GM12878 (cell line): ENCODE measurements at regions not wholly inside any gene's neighbourhood (a gene's known extent, or its start where the extent isn't known, plus 50 kb on each side); places are given as distances from the start of the nearest gene placed in this dataset.

ENCODE experiments used
- ATAC-seq: fragments of 200-7000 bp; cut with Tn5 transposase; 3 replicates; pipeline ENCODE4 v1.9.1; 2020; ENCODE audit warnings: mild to moderate bottlenecking, moderate library complexity
- BruUV-seq: library from RNA; stranded (reverse); fragments of 400-500 nt; replicated peaks from 2 replicates; lab custom pipeline; 2021; lab: Mats Ljungman, UMichigan
- CTCF ChIA-PET: fragments of 300-600 bp; sonication (Branson Sonifier 250); formaldehyde crosslinking; extraction: SDS; loops from one replicate; lab custom pipeline; 2021; ENCODE audit warnings: inconsistent platforms; lab: Yijun Ruan, JAX
- POLR2A ChIA-PET: fragments of 350-600 bp; formaldehyde crosslinking; extraction: SDS; loops from one replicate; lab custom pipeline; 2021; ENCODE audit warnings: inconsistent platforms; lab: Charles Lee
- RAD21 ChIA-PET: fragments of 300-600 bp; sonication (Branson Sonifier 250); formaldehyde crosslinking; loops from one replicate; lab custom pipeline; 2023; ENCODE audit warnings: antibody characterized with exemption; ENCODE audit not compliant: unreplicated experiment; lab: Charles Lee
- SMC1A ChIA-PET: fragments of 300-600 bp; sonication (Branson Sonifier 250); formaldehyde crosslinking; loops from one replicate; lab custom pipeline; 2023; ENCODE audit not compliant: unreplicated experiment, uncharacterized antibody; lab: Charles Lee
- DNase-seq: peaks from one replicate; pipeline ENCODE4 v3.0.0-alpha.2; 2011; ENCODE audit warnings: low read depth, low spot score
- FAIRE-seq: peaks from 3 replicates; lab custom pipeline; 2011; peaks lifted over from hg19 to GRCh38; lab: Jason Lieb, UNC
- H2AFZ ChIP-seq: 2 replicates; pipeline ENCODE4 v1.6.0; 2011; ENCODE audit warnings: low read depth, low read length, control low read depth; ENCODE audit not compliant: control insufficient read depth
- H3K27ac ChIP-seq: 2 replicates; pipeline ENCODE4 v1.5.1; 2011; ENCODE audit warnings: control low read depth; ENCODE audit not compliant: control insufficient read depth, insufficient read depth
- H3K27me3 ChIP-seq, 2 experiments: replicated peaks in 1 of 2; 2 replicates each; pipeline versions ENCODE4 v1.6.0 to v1.6.1; 2011; ENCODE audit warnings: low read length in 1 of 2; ENCODE audit not compliant: control insufficient read depth in 2 of 2, insufficient read depth in 2 of 2
- H3K36me3 ChIP-seq, 2 experiments: 2 replicates each; pipeline ENCODE4 v1.5.1; 2011; ENCODE audit warnings: low read length in 1 of 2; ENCODE audit not compliant: control insufficient read depth in 2 of 2, insufficient read depth in 2 of 2
- H3K4me1 ChIP-seq: 2 replicates; pipeline ENCODE4 v1.6.1; 2011; ENCODE audit warnings: mild to moderate bottlenecking, low read length, moderate library complexity, mixed read lengths; ENCODE audit not compliant: control insufficient read depth, insufficient read depth
- H3K4me2 ChIP-seq: 2 replicates; pipeline ENCODE4 v1.6.0; 2011; ENCODE audit warnings: control low read depth; ENCODE audit not compliant: control insufficient read depth, insufficient read depth
- H3K4me3 ChIP-seq: fragments of 200-600 bp; sonication (generic); 2 replicates; pipeline ENCODE4 v1.5.1; 2016
- H3K79me2 ChIP-seq: 2 replicates; pipeline ENCODE4 v1.6.0; 2011; ENCODE audit warnings: low read length; ENCODE audit not compliant: control insufficient read depth, insufficient read depth
- H3K9ac ChIP-seq: 2 replicates; pipeline ENCODE4 v1.8.0; 2011; ENCODE audit warnings: low read length, control low read depth, mixed read lengths; ENCODE audit not compliant: control insufficient read depth, insufficient read depth
- H3K9me3 ChIP-seq: replicated peaks from 3 replicates; pipeline ENCODE4 v1.5.1; 2011; ENCODE audit warnings: mild to moderate bottlenecking, low read length; ENCODE audit not compliant: control insufficient read depth, insufficient read depth
- H4K20me1 ChIP-seq: 2 replicates; pipeline ENCODE4 v1.6.0; 2011; ENCODE audit not compliant: control insufficient read depth, insufficient read depth
- ATF7 ChIP-seq: fragments of 450-650 bp; IDR thresholded peaks from 2 replicates; pipeline ENCODE4 v1.6.1; 2016; ENCODE audit warnings: low read depth, mild to moderate bottlenecking
- BCL11A ChIP-seq: IDR thresholded peaks from 2 replicates; pipeline ENCODE4 v1.6.1; 2011; ENCODE audit warnings: low read depth, low read length
- CBFB ChIP-seq: IDR thresholded peaks from 2 replicates; pipeline ENCODE4 v1.6.1; 2016; ENCODE audit warnings: antibody characterized with exemption, low read depth
- CHD2 ChIP-seq: IDR thresholded peaks from 2 replicates; pipeline ENCODE4 v1.6.1; 2011; ENCODE audit warnings: low read depth, low read length, improper control_type of control experiment, borderline replicate concordance
- ETV6 ChIP-seq, 2 experiments: fragments of 450-650 bp in 1 of 2; IDR thresholded peaks in 1 of 2; conservative IDR thresholded peaks in 1 of 2; 2 replicates each; pipeline ENCODE4 v1.6.1; 2014; ENCODE audit warnings: antibody characterized with exemption in 1 of 2, borderline replicate concordance in 1 of 2, low read depth in 1 of 2, mild to moderate bottlenecking in 1 of 2, moderate library complexity in 1 of 2
- GATAD2B ChIP-seq: fragments of 450-650 bp; conservative IDR thresholded peaks from 2 replicates; pipeline ENCODE4 v1.6.1; 2017; ENCODE audit warnings: low read depth, mild to moderate bottlenecking, moderate library complexity
- HDAC2 ChIP-seq: fragments of 200-600 bp; sonication (generic); IDR thresholded peaks from 2 replicates; pipeline ENCODE4 v1.6.1; 2017
- JUND ChIP-seq: IDR thresholded peaks from 2 replicates; pipeline ENCODE4 v1.6.1; 2012; ENCODE audit warnings: low read depth, mild to moderate bottlenecking, low read length, improper control_type of control experiment, moderate library complexity
- MYB ChIP-seq: fragments of 150-350 bp; IDR thresholded peaks from 2 replicates; pipeline ENCODE4 v1.6.1; 2014; ENCODE audit warnings: mild to moderate bottlenecking, low read depth, low read length, borderline replicate concordance
- PAX8 ChIP-seq: fragments of 450-650 bp; IDR thresholded peaks from 2 replicates; pipeline ENCODE4 v1.6.1; 2017; ENCODE audit warnings: mild to moderate bottlenecking, moderate library complexity
- RAD21 ChIP-seq: IDR thresholded peaks from 2 replicates; pipeline ENCODE4 v1.6.1; 2011; ENCODE audit warnings: mild to moderate bottlenecking, low read depth, low read length, moderate library complexity; ENCODE audit not compliant: insufficient read depth
- RCOR1 ChIP-seq: conservative IDR thresholded peaks from 2 replicates; pipeline ENCODE4 v1.6.1; 2012; ENCODE audit warnings: low read depth, low read length, improper control_type of control experiment
- SIN3A ChIP-seq: IDR thresholded peaks from 2 replicates; pipeline ENCODE4 v1.6.1; 2012; ENCODE audit warnings: low read depth, low read length, improper control_type of control experiment
- SMAD1 ChIP-seq: fragments of 450-650 bp; IDR thresholded peaks from 2 replicates; pipeline ENCODE4 v1.6.1; 2018; ENCODE audit warnings: mild to moderate bottlenecking, low read depth; ENCODE audit not compliant: partially characterized antibody
- SMC3 ChIP-seq: IDR thresholded peaks from 2 replicates; pipeline ENCODE4 v1.6.1; 2011; ENCODE audit warnings: low read length, improper control_type of control experiment, borderline replicate concordance
- SUZ12 ChIP-seq: fragments of 200-600 bp; sonication (generic); IDR thresholded peaks from one replicate; pipeline ENCODE4 v1.6.1; 2018; ENCODE audit warnings: antibody characterized with exemption, mild to moderate bottlenecking; ENCODE audit not compliant: unreplicated experiment
- TCF12 ChIP-seq: IDR thresholded peaks from 2 replicates; pipeline ENCODE4 v1.6.1; 2011; ENCODE audit warnings: low read depth, mild to moderate bottlenecking, low read length
- ZSCAN29 ChIP-seq: fragments of 450-650 bp; IDR thresholded peaks from 2 replicates; pipeline ENCODE4 v1.6.1; 2017; ENCODE audit warnings: mild to moderate bottlenecking, moderate library complexity
- WGBS: methylation state at CpG from one replicate; pipeline ENCODE4 v1.1.6; 2016; ENCODE audit warnings: low lambda C conversion rate; ENCODE audit not compliant: insufficient replicate concordance, insufficient coverage; ENCODE audit errors: missing lambda C conversion rate; 5-methylcytosine and 5-hydroxymethylcytosine counted together
- in situ Hi-C: fragments of 300-500 bp; cut with MboI; formaldehyde crosslinking; loops from 9 replicates; pipeline ENCODE4 v1.14.3; 2018; ENCODE audit warnings: mixed read lengths
- intact Hi-C: fragments of 100-400 bp; cut with micrococcal nuclease; formaldehyde crosslinking; loops from one replicate; pipeline ENCODE4 v1.14.2; 2022; ENCODE audit not compliant: unreplicated experiment
- TF ChIP-seq, protein P1 (sequence below), 3 experiments: IDR thresholded peaks in 2 of 3; conservative IDR thresholded peaks in 1 of 3; 2 replicates each; pipeline ENCODE4 v1.5.1; 2011; ENCODE audit warnings: low read depth in 3 of 3, low read length in 3 of 3, mild to moderate bottlenecking in 3 of 3, control low read depth in 2 of 3, moderate library complexity in 2 of 3, inconsistent platforms in 1 of 3, mixed read lengths in 1 of 3; ENCODE audit not compliant: control insufficient read depth in 2 of 3, insufficient read depth in 1 of 3; ENCODE audit errors: extremely low read depth in 1 of 3
- TF ChIP-seq, protein P2 (sequence below): fragments of 450-650 bp; IDR thresholded peaks from 2 replicates; pipeline ENCODE4 v1.6.1; 2018; ENCODE audit warnings: mild to moderate bottlenecking, low read depth, moderate library complexity; ENCODE audit not compliant: partially characterized antibody

DNA sequence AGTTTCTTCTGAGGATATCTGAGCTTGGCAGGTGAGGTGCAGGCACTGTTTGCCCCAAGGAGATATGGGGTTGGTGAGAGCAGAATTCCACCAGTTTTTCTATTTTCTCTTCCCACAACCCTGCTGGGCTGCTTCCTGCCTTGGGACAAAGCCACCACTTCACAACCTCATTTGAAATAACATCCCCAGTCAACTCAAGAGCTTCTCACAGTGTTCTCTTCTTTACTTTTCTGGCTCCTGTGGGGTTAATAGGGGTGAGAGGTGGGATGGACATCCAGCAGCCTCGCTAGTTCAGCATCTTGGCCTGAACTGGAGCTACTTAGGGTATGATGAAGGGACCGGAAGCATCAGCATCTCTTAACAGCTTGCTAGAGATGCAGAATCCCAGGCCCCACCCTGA lies 106.3 kb downstream of the SLC4A3 start (continued):
- TF ChIP-seq HDAC2 (no peak), ETV6 (conservative IDR thresholded peaks at IDR 0.05 in 1 of 2, IDR thresholded peaks at IDR 0.05 in 1 of 2; ENCODE audit: borderline replicate concordance in 1 of 2, low read depth in 1 of 2) (no peak), ATF7 (no peak), BCL11A (no peak)
- TF ChIP-seq, all 136 proteins: peak for 0

DNA sequence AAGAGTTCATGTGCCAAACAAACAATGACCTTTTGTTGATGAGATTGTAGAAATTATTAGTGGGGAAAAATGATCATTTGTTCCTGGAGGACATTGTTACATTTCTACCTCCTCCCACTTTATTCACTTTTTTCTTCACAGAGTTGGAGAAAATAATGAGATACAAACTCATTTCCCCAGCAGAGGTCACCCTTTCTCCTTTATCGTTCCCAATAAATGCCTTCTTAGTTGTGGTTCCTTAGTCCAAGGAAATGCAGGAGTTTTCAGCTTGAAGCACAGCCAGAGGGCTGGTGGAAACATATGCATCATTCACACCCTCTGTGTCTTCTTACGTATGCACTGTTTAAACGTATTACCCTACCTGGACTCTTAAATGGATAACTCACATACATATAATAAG lies 108.8 kb downstream of the SLC4A3 start:
- H3K4me3 ChIP-seq = no peak overlapping the region
- DNase-seq (no peak), ATAC-seq (peak; percentile 40; the same call in 2 of the 3 replicates), FAIRE-seq (peak; percentile 61)
- no peaks in the 10 kb centered on the region for H4K20me1 ChIP-seq
- no peak overlapping the region for H3K27ac ChIP-seq
- no peaks in the 10 kb centered on the region for H3K36me3 ChIP-seq
- no peaks in the 10 kb centered on the region for H3K4me1 ChIP-seq
- no TSS peak for BruUV-seq
- ChIA-PET SMC1A (interaction anchor here (0.9 kb wide), 1 partner anchor 42 kb away, joined by 3 read pairs; no protein-coding TSS in a partner anchor), CTCF (interaction anchor here (0.7 to 1.8 kb wide), 3 partner anchors 9 to 1838 kb away, joined by 3 to 5 read pairs (median 3); no protein-coding TSS in a partner anchor), RAD21 (no interaction called here), POLR2A (no interaction called here)
- H3K9ac ChIP-seq = no peak overlapping the region
- H3K79me2 ChIP-seq = no peaks in the 10 kb centered on the region
- in situ Hi-C loops (no loop called here), intact Hi-C loops (loop anchor here (2.0 kb wide), 2 partner anchors 263 to 1837 kb away; partner anchors contain the start of gene EPHA4)
- H2AFZ ChIP-seq = no peak overlapping the region
- H3K27me3 ChIP-seq = no peaks in the 10 kb centered on the region; a peak in 1 of 4 replicates
- no peaks in the 10 kb centered on the region for H3K9me3 ChIP-seq
- WGBS = 47% methylated on average over 3 of the region's 3 CpGs
- no peak overlapping the region for H3K4me2 ChIP-seq
- no peak for TF ChIP-seq SUZ12
- no peak for TF ChIP-seq HDAC2
- TF ChIP-seq RAD21 = peak; percentile 66
- no peak for TF ChIP-seq PAX8
- TF ChIP-seq, protein P1, sequence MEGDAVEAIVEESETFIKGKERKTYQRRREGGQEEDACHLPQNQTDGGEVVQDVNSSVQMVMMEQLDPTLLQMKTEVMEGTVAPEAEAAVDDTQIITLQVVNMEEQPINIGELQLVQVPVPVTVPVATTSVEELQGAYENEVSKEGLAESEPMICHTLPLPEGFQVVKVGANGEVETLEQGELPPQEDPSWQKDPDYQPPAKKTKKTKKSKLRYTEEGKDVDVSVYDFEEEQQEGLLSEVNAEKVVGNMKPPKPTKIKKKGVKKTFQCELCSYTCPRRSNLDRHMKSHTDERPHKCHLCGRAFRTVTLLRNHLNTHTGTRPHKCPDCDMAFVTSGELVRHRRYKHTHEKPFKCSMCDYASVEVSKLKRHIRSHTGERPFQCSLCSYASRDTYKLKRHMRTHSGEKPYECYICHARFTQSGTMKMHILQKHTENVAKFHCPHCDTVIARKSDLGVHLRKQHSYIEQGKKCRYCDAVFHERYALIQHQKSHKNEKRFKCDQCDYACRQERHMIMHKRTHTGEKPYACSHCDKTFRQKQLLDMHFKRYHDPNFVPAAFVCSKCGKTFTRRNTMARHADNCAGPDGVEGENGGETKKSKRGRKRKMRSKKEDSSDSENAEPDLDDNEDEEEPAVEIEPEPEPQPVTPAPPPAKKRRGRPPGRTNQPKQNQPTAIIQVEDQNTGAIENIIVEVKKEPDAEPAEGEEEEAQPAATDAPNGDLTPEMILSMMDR (IDR thresholded peaks at IDR 0.05 in 2 of 3, conservative IDR thresholded peaks at IDR 0.05 in 1 of 3; ENCODE audit: control insufficient read depth in 2 of 3, extremely low read depth in 1 of 3, insufficient read depth in 1 of 3, low read depth in 3 of 3, low read length in 3 of 3) = peak; percentile 20 to 52 (median 41); a peak in 3 of 6 replicates
- TF ChIP-seq, protein P2, sequence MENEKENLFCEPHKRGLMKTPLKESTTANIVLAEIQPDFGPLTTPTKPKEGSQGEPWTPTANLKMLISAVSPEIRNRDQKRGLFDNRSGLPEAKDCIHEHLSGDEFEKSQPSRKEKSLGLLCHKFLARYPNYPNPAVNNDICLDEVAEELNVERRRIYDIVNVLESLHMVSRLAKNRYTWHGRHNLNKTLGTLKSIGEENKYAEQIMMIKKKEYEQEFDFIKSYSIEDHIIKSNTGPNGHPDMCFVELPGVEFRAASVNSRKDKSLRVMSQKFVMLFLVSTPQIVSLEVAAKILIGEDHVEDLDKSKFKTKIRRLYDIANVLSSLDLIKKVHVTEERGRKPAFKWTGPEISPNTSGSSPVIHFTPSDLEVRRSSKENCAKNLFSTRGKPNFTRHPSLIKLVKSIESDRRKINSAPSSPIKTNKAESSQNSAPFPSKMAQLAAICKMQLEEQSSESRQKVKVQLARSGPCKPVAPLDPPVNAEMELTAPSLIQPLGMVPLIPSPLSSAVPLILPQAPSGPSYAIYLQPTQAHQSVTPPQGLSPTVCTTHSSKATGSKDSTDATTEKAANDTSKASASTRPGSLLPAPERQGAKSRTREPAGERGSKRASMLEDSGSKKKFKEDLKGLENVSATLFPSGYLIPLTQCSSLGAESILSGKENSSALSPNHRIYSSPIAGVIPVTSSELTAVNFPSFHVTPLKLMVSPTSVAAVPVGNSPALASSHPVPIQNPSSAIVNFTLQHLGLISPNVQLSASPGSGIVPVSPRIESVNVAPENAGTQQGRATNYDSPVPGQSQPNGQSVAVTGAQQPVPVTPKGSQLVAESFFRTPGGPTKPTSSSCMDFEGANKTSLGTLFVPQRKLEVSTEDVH = no peak
- TF ChIP-seq TCF12 = no peak
- no peak for TF ChIP-seq SIN3A
- TF ChIP-seq ZSCAN29 = no peak
- TF ChIP-seq CBFB = no peak
- no peak for TF ChIP-seq SMAD1
- TF ChIP-seq JUND = no peak
- no peak for TF ChIP-seq RCOR1
- TF ChIP-seq MYB = no peak
- no peak for TF ChIP-seq GATAD2B
- TF ChIP-seq SMC3 = peak; percentile 40; the same call in 1 of the 2 replicates
- TF ChIP-seq CHD2 = no peak
